MM.1S (cell line): ENCODE measurements at regions not wholly inside any gene's neighbourhood (a gene's known extent, or its start where the extent isn't known, plus 50 kb on each side); places are given as distances from the start of the nearest gene placed in this dataset.

ENCODE experiments used
- DNase-seq: peaks from one replicate; pipeline ENCODE4 v3.0.0-alpha.2; 2015
- H2AFZ ChIP-seq: fragments of 300-600 bp; sonication (generic); 2 replicates; pipeline ENCODE4 v1.6.0; 2016; ENCODE audit warnings: antibody characterized with exemption, low read length
- H3F3A ChIP-seq: fragments of 300-600 bp; sonication (generic); 2 replicates; pipeline ENCODE4 v1.6.1; 2016; ENCODE audit warnings: mild to moderate bottlenecking, antibody characterized with exemption, low read length, moderate library complexity, mixed read lengths; ENCODE audit not compliant: insufficient read depth
- H3K27ac ChIP-seq: fragments of 300-600 bp; sonication (generic); 2 replicates; pipeline ENCODE4 v1.5.1; 2016; ENCODE audit warnings: mild to moderate bottlenecking, low read length
- H3K27me3 ChIP-seq: fragments of 300-600 bp; sonication (generic); replicated peaks from 2 replicates; pipeline ENCODE4 v1.6.0; 2016; ENCODE audit warnings: low read length; ENCODE audit not compliant: insufficient read depth
- H3K36me3 ChIP-seq: fragments of 300-600 bp; sonication (generic); replicated peaks from 2 replicates; pipeline ENCODE4 v1.6.1; 2016; ENCODE audit warnings: mild to moderate bottlenecking, low read length, mixed read lengths; ENCODE audit not compliant: insufficient read depth
- H3K4me1 ChIP-seq: fragments of 300-600 bp; sonication (generic); 2 replicates; pipeline ENCODE4 v1.6.1; 2016; ENCODE audit warnings: low read length, mixed read lengths
- H3K4me2 ChIP-seq: fragments of 300-600 bp; sonication (generic); 2 replicates; pipeline ENCODE4 v1.6.0; 2016; ENCODE audit warnings: low read depth, low read length
- H3K4me3 ChIP-seq: fragments of 300-600 bp; sonication (generic); 2 replicates; pipeline ENCODE4 v1.5.1; 2016; ENCODE audit warnings: low read length, mixed read lengths
- H3K79me2 ChIP-seq: fragments of 300-600 bp; sonication (generic); 2 replicates; pipeline ENCODE4 v1.6.1; 2016; ENCODE audit warnings: mixed run types, low read length, mixed read lengths
- H3K9ac ChIP-seq: fragments of 300-600 bp; sonication (generic); 2 replicates; pipeline ENCODE4 v1.6.1; 2016; ENCODE audit warnings: low read length, mixed read lengths
- H3K9me2 ChIP-seq: fragments of 300-600 bp; sonication (generic); replicated peaks from 2 replicates; pipeline ENCODE4 v1.6.1; 2016; ENCODE audit warnings: mild to moderate bottlenecking, low read length, mixed read lengths; ENCODE audit not compliant: insufficient read depth
- H3K9me3 ChIP-seq: fragments of 300-600 bp; sonication (generic); replicated peaks from 2 replicates; pipeline ENCODE4 v1.6.1; 2016; ENCODE audit warnings: mild to moderate bottlenecking, low read length, mixed read lengths; ENCODE audit not compliant: insufficient read depth
- H4K20me1 ChIP-seq: fragments of 300-600 bp; sonication (generic); 2 replicates; pipeline ENCODE4 v1.6.1; 2016; ENCODE audit warnings: mild to moderate bottlenecking, low read length, moderate library complexity, mixed read lengths; ENCODE audit not compliant: insufficient read depth
- CTCF ChIP-seq: fragments of 300-600 bp; sonication (generic); IDR thresholded peaks from 2 replicates; pipeline ENCODE4 v1.5.1; 2016; ENCODE audit warnings: antibody characterized with exemption, low read length, mixed read lengths
- EZH2 ChIP-seq: fragments of 300-600 bp; sonication (generic); optimal IDR thresholded peaks from 2 replicates; pipeline ENCODE3; 2017; ENCODE audit warnings: low read depth, mild to moderate bottlenecking, antibody characterized with exemption, low read length, mixed read lengths
- EZH2phosphoT487 ChIP-seq: fragments of 300-600 bp; sonication (generic); IDR thresholded peaks from 2 replicates; pipeline ENCODE4 v1.6.1; 2018; ENCODE audit warnings: antibody characterized with exemption, low read length

DNA sequence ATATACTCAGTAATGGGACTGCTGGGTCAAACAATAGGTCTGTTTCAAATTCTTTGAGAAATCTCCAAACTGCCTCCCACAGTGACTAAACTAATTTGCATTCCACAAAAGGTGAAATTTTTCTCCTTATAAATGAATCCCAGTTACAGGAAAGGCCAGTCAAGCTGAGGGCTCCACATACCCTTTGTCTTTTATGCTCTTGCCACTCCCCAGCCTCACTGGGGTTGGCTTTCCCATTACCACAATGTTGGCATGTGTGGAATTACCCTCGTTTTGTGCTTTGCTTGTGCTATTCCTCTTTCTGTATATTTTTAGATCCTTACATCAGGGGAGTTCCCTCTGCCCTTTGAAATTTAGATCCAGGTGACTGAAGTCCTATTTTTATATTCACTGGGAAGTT is 220.2 kb upstream of the LCORL start:
- TF ChIP-seq EZH2phosphoT487: no peak
- no peak for TF ChIP-seq EZH2
- TF ChIP-seq CTCF: no peak
- H3K4me3 ChIP-seq: no peak overlapping the region

DNA sequence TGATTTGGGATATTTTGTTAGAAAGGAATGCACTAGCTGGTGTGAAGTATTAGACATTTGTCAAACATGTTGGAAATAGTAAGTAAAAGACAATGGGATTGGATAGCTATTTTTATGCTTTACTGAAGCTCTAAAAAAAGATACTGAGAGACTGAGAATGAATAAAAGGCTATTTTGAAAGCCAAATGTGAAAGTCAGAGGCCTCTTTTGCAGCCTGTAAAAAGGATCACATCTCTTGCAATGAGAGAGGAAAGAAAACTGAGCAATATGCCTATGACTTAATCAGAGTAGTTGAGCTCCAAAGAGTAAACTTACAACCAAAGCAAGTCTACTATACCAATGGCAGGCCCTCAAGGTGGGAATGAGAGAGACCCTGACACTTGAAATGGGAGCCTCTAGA is 212.6 kb upstream of the LCORL start:
- H3K27ac ChIP-seq: peak overlapping the region; percentile 52; the same call in 1 of the 2 replicates
- H3K79me2 ChIP-seq: no peaks in the 10 kb centered on the region
- no peaks in the 10 kb centered on the region for H3K36me3 ChIP-seq
- TF ChIP-seq EZH2phosphoT487: no peak
- no peak overlapping the region for H3K9ac ChIP-seq
- peak overlapping the region; percentile 37 for H3K4me2 ChIP-seq
- H3K4me1 ChIP-seq: peaks cover 25% of the 10 kb centered on the region
- H3F3A ChIP-seq: peaks cover 18% of the 10 kb centered on the region
- no peaks in the 10 kb centered on the region for H3K27me3 ChIP-seq
- DNase-seq: peak; percentile 65
- no peak overlapping the region for H2AFZ ChIP-seq
- no peaks in the 10 kb centered on the region for H4K20me1 ChIP-seq
- no peaks in the 10 kb centered on the region for H3K9me2 ChIP-seq
- no peak overlapping the region for H3K4me3 ChIP-seq
- no peaks in the 10 kb centered on the region for H3K9me3 ChIP-seq

More for the DNA sequence above, 220.2 kb upstream of the LCORL start:
- H3K4me1 ChIP-seq: peaks cover 38% of the 10 kb centered on the region
- no peak overlapping the region for H3K9ac ChIP-seq
- H3K36me3 ChIP-seq: no peaks in the 10 kb centered on the region
- H3K9me2 ChIP-seq: no peaks in the 10 kb centered on the region
- H3K27ac ChIP-seq: no peak overlapping the region
- H3K9me3 ChIP-seq: no peaks in the 10 kb centered on the region
- no peaks in the 10 kb centered on the region for H4K20me1 ChIP-seq
- peaks cover 16% of the 10 kb centered on the region for H3F3A ChIP-seq
- no peaks in the 10 kb centered on the region for H3K27me3 ChIP-seq
- no peaks in the 10 kb centered on the region for H3K79me2 ChIP-seq
- no peak overlapping the region for H2AFZ ChIP-seq
- H3K4me2 ChIP-seq: no peak overlapping the region
- DNase-seq: no peak

- DNase-seq: no peak
- peaks cover 25% of the 10 kb centered on the region for H3K4me1 ChIP-seq
- no peaks in the 10 kb centered on the region for H3K27me3 ChIP-seq
- TF ChIP-seq EZH2phosphoT487: no peak
- TF ChIP-seq EZH2: no peak
- TF ChIP-seq CTCF: no peak
- no peaks in the 10 kb centered on the region for H3K36me3 ChIP-seq
- H3K9ac ChIP-seq: no peak overlapping the region
- H3K9me3 ChIP-seq: no peaks in the 10 kb centered on the region
- no peak overlapping the region for H3K4me2 ChIP-seq
- peaks cover 18% of the 10 kb centered on the region for H3F3A ChIP-seq
- H3K4me3 ChIP-seq: no peak overlapping the region
- no peak overlapping the region for H3K27ac ChIP-seq
- no peaks in the 10 kb centered on the region for H3K79me2 ChIP-seq
- H4K20me1 ChIP-seq: no peaks in the 10 kb centered on the region
- no peaks in the 10 kb centered on the region for H3K9me2 ChIP-seq
- H2AFZ ChIP-seq: no peak overlapping the region
Measured at GRCh38 chr4:18231726-18232125, 210.2 kb upstream of the LCORL start.

- Histone ChIP-seq H3K4me3 (no peak overlapping the region), H3K27ac (no peak overlapping the region), H3K4me1 (no peaks in the 10 kb centered on the region), H3K79me2 (no peaks in the 10 kb centered on the region), H3K4me2 (no peak overlapping the region), H3K9ac (no peak overlapping the region), H3F3A (no peaks in the 10 kb centered on the region), H3K27me3 (no peaks in the 10 kb centered on the region), H3K36me3 (no peaks in the 10 kb centered on the region), H2AFZ (no peak overlapping the region), H4K20me1 (no peaks in the 10 kb centered on the region), H3K9me3 (no peaks in the 10 kb centered on the region), H3K9me2 (no peaks in the 10 kb centered on the region)
- no peak for DNase-seq
- no peak for TF ChIP-seq EZH2phosphoT487
- TF ChIP-seq EZH2: no peak
- TF ChIP-seq CTCF: no peak
Measured at GRCh38 chr4:18227880-18228279, 206.3 kb upstream of the LCORL start.
